H1 (cell line): ENCODE measurements at regions not wholly inside any gene's neighbourhood (a gene's known extent, or its start where the extent isn't known, plus 50 kb on each side); places are given as distances from the start of the nearest gene placed in this dataset.

Source experiments
- CBX5 ChIP-seq: fragments of 300-800, 300-1000 bp; sonication (generic); IDR thresholded peaks from 2 replicates; pipeline ENCODE4 v1.7.1; 2016; ENCODE audit warnings: antibody characterized with exemption, low read length, low read depth
- CHD7 ChIP-seq: fragments of 300-600 bp; sonication (generic); IDR thresholded peaks from 2 replicates; pipeline ENCODE4 v1.7.1; 2012; ENCODE audit warnings: low read length, moderate library complexity, mild to moderate bottlenecking, inconsistent platforms; ENCODE audit not compliant: insufficient replicate concordance
- KDM5A ChIP-seq: fragments of 200-600 bp; IDR thresholded peaks from 2 replicates; pipeline ENCODE4 v1.7.1; 2012; ENCODE audit warnings: mild to moderate bottlenecking, low read length, inconsistent platforms, mixed read lengths

GRCh38 chr7:119949053-119949452 is 323.9 kb upstream of the KCND2 start (continued):
- no peak for TF ChIP-seq CHD7
- no peak for TF ChIP-seq KDM5A
- TF ChIP-seq CBX5: no peak
